Thymus (tissue), 11 donors: ENCODE measurements at regions not wholly inside any gene's neighbourhood (a gene's known extent, or its start where the extent isn't known, plus 50 kb on each side); places are given as distances from the start of the nearest gene placed in this dataset.

Experiments
- DNase-seq, 9 donors: peaks; one replicate each; pipeline ENCODE4 v3.0.0-alpha.2; 2013; ENCODE audit warnings: low spot score in 9 of 9, low read depth in 6 of 9, missing footprints in 1 of 9
- H3K27ac ChIP-seq, 2 donors: one replicate each; pipeline ENCODE4 v1.5.1; 2013; ENCODE audit warnings: control low read depth in 1 of 2, low read depth in 1 of 2, low read length in 1 of 2, mild to moderate bottlenecking in 1 of 2, moderate library complexity in 1 of 2
- H3K27me3 ChIP-seq, 2 donors: one replicate each; pipeline ENCODE4 v1.5.1; 2013; ENCODE audit warnings: low read length in 1 of 2; ENCODE audit not compliant: control insufficient read depth in 2 of 2, insufficient read depth in 1 of 2
- H3K36me3 ChIP-seq, 2 donors: one replicate each; pipeline ENCODE4 v1.5.1; 2013; ENCODE audit warnings: low read length in 1 of 2, mild to moderate bottlenecking in 1 of 2, moderate library complexity in 1 of 2; ENCODE audit not compliant: control insufficient read depth in 2 of 2, insufficient read depth in 2 of 2
- H3K4me1 ChIP-seq, 2 donors: one replicate each; pipeline ENCODE4 v1.5.1; 2013; ENCODE audit warnings: low read length in 2 of 2; ENCODE audit not compliant: control insufficient read depth in 2 of 2, insufficient read depth in 2 of 2
- H3K4me3 ChIP-seq, 2 donors: one replicate each; pipeline ENCODE4 v1.5.1; 2013; ENCODE audit warnings: low read length in 2 of 2, control low read depth in 1 of 2, mild to moderate bottlenecking in 1 of 2
- H3K9me3 ChIP-seq, 2 donors: one replicate each; pipeline ENCODE4 v1.5.1; 2013; ENCODE audit warnings: low read length in 1 of 2, mild to moderate bottlenecking in 1 of 2; ENCODE audit not compliant: control insufficient read depth in 2 of 2, insufficient read depth in 1 of 2
- WGBS: extraction: QIAGEN DNeasy Blood & Tissue Kit; methylation state at CpG from one replicate; pipeline ENCODE4 v1.1.7; 2013; 5-methylcytosine and 5-hydroxymethylcytosine counted together
- donor health status: healthy.

- no peak overlapping the region for H3K4me3 ChIP-seq
Observed at GRCh38 chr3:150117076-150117475, 146.4 kb upstream of the PFN2 start.

GRCh38 chr3:150116196-150116595 lies 145.5 kb upstream of the PFN2 start:
- Histone ChIP-seq H3K27me3 (no peaks in the 10 kb centered on the region), H3K36me3 (no peaks in the 10 kb centered on the region), H3K4me3 (no peak overlapping the region), H3K27ac (no peak overlapping the region), H3K4me1 (no peaks in the 10 kb centered on the region), H3K9me3 (no peaks in the 10 kb centered on the region)
- DNase-seq: no peak
- 73% methylated on average over 4 of the region's 4 CpGs for WGBS

More at GRCh38 chr3:150117076-150117475, 146.4 kb upstream of the PFN2 start:
- Histone ChIP-seq H3K27ac (no peak overlapping the region), H3K27me3 (no peaks in the 10 kb centered on the region), H3K9me3 (no peaks in the 10 kb centered on the region), H3K36me3 (no peaks in the 10 kb centered on the region), H3K4me1 (no peaks in the 10 kb centered on the region)
- no peak for DNase-seq
- 96% methylated on average over 1 of the region's 1 CpG for WGBS

GRCh38 chr3:150114873-150115540 lies 144.3 kb upstream of the PFN2 start:
- Histone ChIP-seq H3K36me3 (no peaks in the 10 kb centered on the region), H3K4me1 (no peaks in the 10 kb centered on the region), H3K27me3 (no peaks in the 10 kb centered on the region), H3K27ac (no peak overlapping the region), H3K9me3 (no peaks in the 10 kb centered on the region), H3K4me3 (no peak overlapping the region)
- DNase-seq: no peak
- 92% methylated on average over 3 of the region's 3 CpGs for WGBS

- no peaks in the 10 kb centered on the region for H3K36me3 ChIP-seq
- no peak overlapping the region for H3K27ac ChIP-seq
- H3K27me3 ChIP-seq: no peaks in the 10 kb centered on the region
- no peaks in the 10 kb centered on the region for H3K9me3 ChIP-seq
- no peaks in the 10 kb centered on the region for H3K4me1 ChIP-seq
- no peak overlapping the region for H3K4me3 ChIP-seq
- WGBS: 88% methylated on average over 2 of the region's 2 CpGs
- no peak for DNase-seq
Observed at GRCh38 chr3:150114273-150114672, 143.6 kb upstream of the PFN2 start.

- Histone ChIP-seq H3K27ac (no peak overlapping the region), H3K27me3 (no peaks in the 10 kb centered on the region), H3K4me1 (no peaks in the 10 kb centered on the region), H3K9me3 (no peaks in the 10 kb centered on the region), H3K4me3 (no peak overlapping the region), H3K36me3 (no peaks in the 10 kb centered on the region)
- 98% methylated on average over 5 of the region's 5 CpGs for WGBS
- no peak for DNase-seq
Observed at GRCh38 chr3:150110097-150110496, 139.4 kb upstream of the PFN2 start.

GRCh38 chr3:150107429-150108175 lies 136.9 kb upstream of the PFN2 start:
- H3K9me3 ChIP-seq: no peaks in the 10 kb centered on the region
- no peak overlapping the region for H3K27ac ChIP-seq
- H3K36me3 ChIP-seq: no peaks in the 10 kb centered on the region
- DNase-seq: no peak
- no peak overlapping the region for H3K4me3 ChIP-seq
- no peaks in the 10 kb centered on the region for H3K4me1 ChIP-seq
- WGBS: 94% methylated on average over 5 of the region's 5 CpGs
- no peaks in the 10 kb centered on the region for H3K27me3 ChIP-seq

- no peaks in the 10 kb centered on the region for H3K9me3 ChIP-seq
- H3K4me3 ChIP-seq: no peak overlapping the region
- DNase-seq: no peak
- no peaks in the 10 kb centered on the region for H3K36me3 ChIP-seq
- H3K27ac ChIP-seq: no peak overlapping the region
- WGBS: 93% methylated on average over 2 of the region's 2 CpGs
- H3K4me1 ChIP-seq: no peaks in the 10 kb centered on the region
- H3K27me3 ChIP-seq: no peaks in the 10 kb centered on the region
Observed at GRCh38 chr3:150106740-150107428, 136.2 kb upstream of the PFN2 start.

- 87% methylated on average over 7 of the region's 7 CpGs for WGBS
- Histone ChIP-seq H3K4me3 (no peak overlapping the region), H3K4me1 (no peaks in the 10 kb centered on the region), H3K27ac (no peak overlapping the region), H3K27me3 (no peaks in the 10 kb centered on the region), H3K36me3 (no peaks in the 10 kb centered on the region), H3K9me3 (no peaks in the 10 kb centered on the region)
- DNase-seq: no peak
Observed at GRCh38 chr3:150105886-150106612, 135.4 kb upstream of the PFN2 start.

- Histone ChIP-seq H3K36me3 (no peaks in the 10 kb centered on the region), H3K27ac (no peak overlapping the region), H3K9me3 (no peaks in the 10 kb centered on the region), H3K27me3 (no peaks in the 10 kb centered on the region), H3K4me1 (no peaks in the 10 kb centered on the region), H3K4me3 (no peak overlapping the region)
- DNase-seq: no peak
- 97% methylated on average over 1 of the region's 1 CpG for WGBS
Observed at GRCh38 chr3:150105025-150105424, 134.3 kb upstream of the PFN2 start.
